SKM-1 treated with dmso at 0.1 percent for 144 hours (cell line): ENCODE measurements at regions not wholly inside any gene's neighbourhood (a gene's known extent, or its start where the extent isn't known, plus 50 kb on each side); places are given as distances from the start of the nearest gene placed in this dataset.
"Not testable (repeated sequence)": the region's sequence is repeated elsewhere in the genome, so short reads cannot be mapped to it uniquely, and the experiment has no call there.

Experiments
- DNase-seq: peaks from one replicate; lab custom pipeline; 2025; ENCODE audit not compliant: unreplicated experiment; lab: John Stamatoyannopoulos, UW

DNA sequence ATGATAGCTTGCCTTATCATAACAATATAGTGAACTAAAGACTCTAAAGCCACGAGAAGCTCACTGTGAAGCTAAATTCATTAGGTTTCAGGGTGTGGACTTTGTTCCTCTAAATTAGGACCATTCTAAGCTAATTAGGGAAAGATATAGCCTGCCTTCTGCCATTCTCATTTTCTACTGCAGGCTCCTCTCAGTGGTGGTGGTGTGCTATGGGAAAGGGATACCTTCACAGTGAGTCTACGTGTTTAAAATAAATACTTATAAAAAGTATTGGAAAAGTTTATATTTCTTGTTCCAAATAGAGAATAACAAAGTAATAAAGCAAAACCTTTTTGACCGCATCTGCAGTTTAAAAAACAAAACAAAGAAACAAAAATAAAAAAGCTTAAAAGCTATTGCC lies 327.7 kb downstream of the PAPSS1 start:
- no peak for DNase-seq

DNA sequence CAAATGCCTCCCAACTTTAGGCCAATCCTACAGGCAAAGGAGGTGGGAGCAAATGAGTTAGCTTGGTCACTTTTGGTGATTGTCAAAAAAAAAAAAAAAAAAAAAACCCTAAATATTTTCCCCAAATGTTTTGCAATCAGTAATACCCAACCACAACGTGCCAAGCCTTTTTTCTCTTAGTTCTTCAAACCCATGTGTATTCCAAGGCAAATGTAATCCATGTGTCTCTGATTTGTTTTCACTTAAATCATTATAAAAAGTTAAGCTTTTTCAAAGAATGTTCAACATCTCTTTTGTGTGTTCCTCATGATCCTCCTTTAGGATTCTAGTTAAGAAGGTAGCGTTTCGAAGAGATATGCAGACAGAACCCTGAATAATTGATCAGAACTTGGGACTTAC lies 328.4 kb downstream of the PAPSS1 start:
- DNase-seq, result no peak

DNA sequence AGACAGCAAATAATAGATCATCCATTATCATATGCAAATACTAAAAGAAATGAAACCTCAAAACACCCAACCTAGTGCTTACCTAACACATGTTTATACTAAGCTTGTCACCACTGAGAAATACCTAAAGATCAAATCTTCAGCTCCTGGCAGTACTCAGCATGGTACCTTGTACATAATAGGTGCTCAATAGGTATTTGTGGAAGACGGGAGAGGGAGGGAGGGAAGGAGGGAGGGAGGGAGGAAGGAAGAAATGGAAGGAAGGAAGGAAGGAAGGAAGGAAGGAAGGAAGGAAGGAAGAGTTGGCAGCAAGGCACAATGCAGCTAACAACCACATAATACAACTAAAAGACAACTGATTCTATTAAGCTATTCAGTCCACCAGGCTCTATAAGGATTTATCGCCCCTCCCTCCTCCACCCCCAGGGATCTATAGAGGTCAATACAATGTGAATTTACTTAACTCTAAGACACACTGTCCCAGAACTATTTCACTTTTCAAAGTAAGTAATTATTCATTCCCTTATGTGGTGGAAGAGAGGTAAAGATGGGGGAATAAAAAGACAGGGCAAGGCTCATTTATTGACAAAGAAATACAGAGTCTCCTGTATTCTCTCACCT lies 328.9 kb downstream of the PAPSS1 start:
- DNase-seq, result no peak

DNA sequence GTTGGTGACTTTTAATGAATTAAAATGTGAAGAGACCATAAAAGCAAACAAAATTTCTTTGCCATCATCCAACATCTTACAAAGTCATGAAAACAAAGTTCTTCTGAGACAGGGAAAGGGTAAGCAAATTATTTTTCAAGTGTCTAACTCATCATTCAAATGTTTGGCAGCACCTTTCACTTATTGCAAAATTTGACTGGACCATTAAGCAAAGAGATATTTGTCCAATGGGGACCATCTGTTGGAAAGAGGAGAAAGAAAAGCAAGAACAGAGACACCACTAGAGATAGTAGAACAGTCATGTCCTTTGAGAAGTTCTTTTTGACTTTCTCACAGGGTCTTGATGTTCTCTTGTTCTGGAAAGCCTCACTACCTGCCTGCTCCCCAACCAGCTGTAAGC lies 330.1 kb downstream of the PAPSS1 start:
- no peak for DNase-seq

DNA sequence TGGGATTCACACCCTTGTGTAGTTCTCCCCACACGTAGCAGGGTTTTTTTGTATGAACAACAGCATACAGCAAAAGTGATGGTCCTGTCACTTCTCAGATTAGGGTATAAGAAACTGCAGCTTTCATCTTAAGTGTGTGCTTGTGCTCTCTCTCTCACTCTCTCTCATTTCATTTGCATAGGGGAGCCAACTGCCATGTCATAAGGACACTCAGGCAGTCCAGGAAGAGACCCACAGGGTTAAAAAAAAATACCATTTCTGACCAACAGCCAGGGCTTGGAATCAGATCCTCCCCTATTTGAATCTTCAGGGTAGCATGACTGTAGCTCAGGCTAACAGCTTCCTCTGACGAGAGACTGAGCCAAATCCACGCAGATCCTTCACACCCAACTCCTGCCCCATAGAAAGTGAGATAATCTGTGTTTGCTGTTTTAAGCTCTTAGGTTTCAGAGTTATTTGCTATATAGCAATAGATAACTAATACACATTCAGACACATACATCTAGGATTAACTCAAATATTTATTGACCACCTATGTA lies 331.2 kb downstream of the PAPSS1 start:
- no peak for DNase-seq

DNA sequence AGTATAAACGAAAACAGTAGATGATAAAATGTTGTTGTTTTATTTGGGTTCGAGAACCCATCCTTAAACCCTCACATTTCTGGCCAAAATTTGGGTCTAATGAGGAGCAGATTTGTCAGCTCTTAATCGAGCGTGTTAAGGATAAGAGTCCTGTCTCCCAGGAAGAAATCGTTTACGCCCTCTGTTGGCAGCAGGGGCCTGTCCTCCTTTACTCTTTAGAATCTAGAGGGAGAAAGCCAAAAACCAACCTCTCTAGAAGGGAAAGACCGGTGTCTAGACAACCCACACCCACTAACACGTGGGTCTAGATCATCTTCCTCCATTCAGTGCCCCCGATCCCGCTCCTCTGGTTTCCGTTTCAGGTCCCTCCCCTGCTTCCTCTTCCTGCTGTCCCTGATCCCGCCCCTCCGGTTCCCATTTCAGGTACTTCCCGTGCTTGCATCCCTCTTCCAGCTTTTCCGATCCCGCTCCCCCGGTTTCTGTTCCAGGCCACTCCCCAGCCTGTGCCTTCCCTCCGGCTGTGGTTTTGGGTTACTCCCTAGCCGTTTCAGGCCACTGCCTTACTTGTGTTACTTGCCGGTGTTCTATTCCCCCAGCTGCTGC lies 339.1 kb downstream of the PAPSS1 start:
- no peak for DNase-seq

DNA sequence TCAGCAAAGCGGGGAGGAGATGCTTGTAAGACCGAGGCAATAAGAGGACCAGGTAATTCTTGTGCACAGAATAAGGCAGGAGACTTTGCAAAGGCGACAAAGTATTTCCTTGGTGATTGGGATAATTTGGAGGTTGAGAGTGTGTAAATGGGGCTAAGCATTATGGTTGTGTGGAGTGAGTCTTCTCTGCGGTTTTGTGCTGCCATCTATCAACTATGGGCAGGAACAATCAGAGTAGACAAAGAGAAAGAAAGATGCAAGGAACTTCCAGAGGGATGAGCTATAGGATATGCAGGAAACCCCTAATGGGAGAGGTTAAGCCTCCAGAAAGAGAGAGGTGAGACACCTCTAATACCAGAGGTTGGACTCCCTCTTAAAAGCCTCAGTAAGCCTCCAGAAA lies 339.8 kb downstream of the PAPSS1 start:
- no peak for DNase-seq

DNA sequence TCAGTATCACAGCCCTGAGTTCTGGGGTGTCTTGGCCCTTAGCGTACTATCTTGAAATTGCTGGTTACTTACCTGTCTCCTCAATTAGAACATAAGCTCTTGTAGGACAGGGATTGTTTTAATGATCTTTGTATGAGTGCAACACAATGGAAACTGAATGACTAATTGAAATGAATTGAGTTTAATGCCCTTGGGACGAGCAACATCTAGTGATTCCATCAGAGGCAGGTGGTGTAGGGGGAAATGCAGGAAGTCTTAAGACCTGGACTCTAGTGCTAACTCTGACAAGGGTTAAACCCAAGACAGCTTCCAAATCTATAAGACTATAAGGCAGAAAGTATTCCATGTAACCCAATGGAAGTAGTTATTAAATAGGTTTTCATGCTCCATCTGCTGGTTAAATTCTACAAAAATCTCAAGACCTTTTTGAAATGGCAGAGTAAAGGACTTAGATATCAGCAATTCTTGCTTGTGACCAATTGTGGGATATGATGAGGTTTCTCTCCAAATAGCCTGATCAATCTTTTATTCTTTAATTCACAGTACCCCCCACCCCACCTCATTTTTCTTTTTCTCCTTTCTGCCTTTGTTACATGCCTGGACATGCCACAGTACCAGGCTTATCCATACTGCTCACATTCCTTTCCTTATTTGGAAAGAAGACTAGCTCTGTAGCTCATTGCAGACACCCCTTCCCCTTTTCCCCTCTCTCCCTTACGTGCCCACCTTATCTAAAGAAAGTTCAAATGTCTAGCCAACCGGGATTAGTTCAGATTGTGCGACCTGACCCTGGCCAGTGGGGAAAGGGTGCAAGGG lies 340.8 kb downstream of the PAPSS1 start:
- DNase-seq, result no peak

DNA sequence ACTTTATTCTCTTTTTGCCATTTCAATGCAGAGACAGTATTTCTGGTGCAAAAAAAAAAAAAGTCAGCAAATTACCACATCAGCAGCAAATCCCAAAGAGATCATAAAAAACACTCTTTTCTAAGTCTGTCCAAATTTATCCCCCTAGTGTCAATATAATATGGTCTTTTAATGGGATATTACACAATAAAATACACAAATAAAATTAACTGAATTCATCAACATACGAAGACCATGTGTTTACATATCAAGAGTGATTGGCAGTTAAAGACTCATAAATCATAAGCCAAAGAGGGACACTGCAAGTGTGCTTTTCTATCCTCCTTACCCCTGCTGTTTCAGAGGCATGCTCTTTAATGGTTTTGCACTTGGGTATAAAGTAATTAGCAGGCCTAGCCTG lies 340.2 kb upstream of the DKK2 start:
- DNase-seq, result no peak

DNA sequence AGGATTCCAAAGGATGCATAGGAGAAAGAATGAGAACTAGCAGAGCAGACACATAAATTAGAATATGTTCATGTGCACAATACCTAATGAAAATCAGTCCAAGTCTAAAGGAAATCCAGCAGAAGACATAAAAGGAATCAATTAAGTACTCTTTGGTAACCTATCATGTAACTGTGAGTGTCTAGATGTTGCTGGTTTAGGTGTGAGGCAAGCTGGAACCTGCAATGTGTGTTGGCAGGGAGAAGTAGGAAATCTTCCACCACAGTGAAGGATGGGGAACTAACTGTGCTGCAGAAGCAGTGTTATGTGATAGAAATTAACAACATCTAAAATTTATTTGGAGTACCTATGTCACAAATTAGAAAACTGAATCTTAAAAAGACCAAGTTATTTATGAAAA lies 330.8 kb upstream of the DKK2 start:
- DNase-seq, result no peak

DNA sequence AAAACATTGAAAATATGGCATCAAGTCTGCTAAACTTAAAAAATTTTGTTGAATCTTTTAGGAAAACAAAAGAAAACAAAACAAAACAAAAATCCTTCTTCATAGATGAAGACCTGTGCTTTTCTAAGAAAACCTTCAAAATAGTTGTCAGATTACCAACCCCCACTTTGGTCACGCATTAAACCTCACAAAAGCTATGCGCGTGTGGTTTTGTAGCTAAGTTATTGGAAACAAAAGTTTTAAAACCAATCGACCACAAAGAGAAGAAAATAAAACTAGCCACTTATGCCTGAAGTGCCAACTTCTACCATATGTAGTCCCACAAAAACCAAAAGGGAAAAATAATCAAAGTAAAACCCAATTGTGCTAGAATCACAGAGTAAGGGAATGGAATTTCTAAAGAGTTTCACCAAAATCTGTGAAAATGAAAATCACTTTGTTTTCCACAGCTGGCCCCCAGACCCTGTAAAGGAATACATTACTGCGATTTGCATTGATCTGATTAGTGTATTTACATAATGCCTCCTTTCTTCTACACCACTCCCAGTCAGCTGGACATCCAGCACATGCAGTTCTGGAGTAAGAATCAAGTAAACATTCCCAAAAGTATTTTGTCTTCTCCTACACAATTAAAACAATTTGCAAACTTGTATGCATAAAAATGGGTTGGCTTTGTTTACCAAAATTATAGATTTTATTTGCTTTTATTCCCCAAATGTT lies 330.1 kb upstream of the DKK2 start:
- no peak for DNase-seq

DNA sequence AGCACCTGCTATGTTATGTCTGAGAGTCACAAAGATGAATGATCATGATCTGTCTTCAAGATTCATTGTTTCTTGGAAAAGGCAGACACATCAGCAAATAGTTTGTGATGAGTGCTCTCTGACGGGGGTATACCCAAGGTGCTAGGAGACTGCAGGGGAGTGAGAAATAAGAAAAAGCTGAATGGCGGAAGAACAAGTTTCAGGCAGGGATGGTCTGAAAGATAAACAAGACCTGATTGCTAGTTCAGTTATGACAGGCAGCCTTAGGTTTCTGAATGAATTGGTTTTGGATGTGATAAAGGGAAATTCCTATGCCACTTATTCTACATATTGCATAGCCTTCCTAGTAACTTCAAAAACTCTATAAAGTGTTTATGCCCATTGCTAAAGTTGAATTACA lies 327.0 kb upstream of the DKK2 start:
- no peak for DNase-seq

DNA sequence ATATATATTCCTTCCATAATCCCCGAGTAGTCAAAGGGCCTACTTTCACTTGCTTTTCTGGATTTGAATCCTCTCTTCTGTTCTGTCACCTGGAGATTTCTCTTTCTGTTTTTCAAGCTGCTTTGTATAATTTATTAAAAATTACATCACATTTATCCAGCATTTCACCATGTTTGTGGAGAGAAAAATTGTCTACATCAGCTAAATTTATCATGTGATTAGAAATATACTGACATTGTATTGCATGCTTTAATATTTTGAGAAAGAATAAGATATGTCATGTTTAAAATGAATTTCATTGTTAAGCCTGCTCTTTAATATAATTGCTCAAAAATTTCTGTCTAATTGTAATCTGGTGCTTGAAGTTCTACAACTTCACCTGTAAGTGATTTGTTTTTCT lies 323.1 kb upstream of the DKK2 start:
- no peak for DNase-seq

DNA sequence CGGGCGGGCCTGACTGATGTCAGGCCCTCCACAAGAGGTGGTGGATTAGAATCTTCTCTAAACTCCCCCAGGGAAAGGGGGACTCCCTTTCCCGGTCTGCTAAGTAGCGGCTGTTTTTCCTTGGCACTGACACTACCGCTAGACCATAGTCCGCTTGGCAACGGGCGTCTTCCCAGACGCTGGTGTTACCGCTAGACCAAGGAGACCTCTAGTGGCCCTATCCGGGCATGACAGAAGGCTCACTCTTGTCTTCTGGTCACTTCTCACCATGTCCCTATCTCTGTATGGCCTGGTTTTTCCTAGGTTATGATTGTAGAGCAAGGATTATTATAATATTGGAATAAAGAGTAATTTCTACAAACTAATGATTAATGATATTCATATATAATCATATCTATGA lies 318.2 kb upstream of the DKK2 start:
- DNase-seq, result not testable (repeated sequence)

DNA sequence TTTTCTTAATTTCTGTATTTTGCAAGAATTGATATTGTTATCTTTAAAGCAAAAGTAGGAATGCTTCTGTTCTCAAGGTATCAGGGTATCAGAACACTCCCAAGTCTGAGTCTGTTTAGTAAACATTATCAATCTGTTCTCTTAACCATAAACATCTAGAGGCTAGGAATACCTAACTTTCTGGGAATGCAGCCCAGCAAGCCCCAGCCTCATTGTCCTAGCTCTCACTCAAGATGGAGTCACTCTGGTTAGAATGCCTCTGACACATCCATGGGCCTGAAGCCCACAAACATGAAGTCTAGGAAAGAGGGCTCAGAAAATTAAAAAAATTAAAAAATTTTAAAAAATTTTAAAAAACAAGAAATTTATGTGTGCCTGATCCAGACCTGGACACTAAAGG lies 315.1 kb upstream of the DKK2 start:
- DNase-seq, result no peak

DNA sequence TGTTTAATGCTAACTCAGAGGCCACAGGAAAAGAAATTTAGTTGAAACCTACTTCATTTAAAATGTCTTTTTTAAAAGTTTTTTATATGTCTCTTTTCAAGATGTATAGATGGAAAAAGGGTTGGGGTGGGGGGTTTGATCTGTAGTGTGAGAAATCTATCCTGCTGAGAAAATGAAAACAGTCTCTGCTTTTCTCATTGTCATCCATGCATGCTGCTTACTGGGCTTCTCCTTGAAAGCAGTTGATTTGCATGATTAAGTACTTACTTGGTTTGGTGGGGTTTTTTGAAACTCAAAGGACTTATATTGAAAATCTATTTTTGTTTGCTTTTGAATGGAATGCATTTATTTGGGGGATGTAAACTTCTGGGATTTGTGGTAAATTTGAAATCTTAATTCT lies 313.6 kb upstream of the DKK2 start:
- no peak for DNase-seq

DNA sequence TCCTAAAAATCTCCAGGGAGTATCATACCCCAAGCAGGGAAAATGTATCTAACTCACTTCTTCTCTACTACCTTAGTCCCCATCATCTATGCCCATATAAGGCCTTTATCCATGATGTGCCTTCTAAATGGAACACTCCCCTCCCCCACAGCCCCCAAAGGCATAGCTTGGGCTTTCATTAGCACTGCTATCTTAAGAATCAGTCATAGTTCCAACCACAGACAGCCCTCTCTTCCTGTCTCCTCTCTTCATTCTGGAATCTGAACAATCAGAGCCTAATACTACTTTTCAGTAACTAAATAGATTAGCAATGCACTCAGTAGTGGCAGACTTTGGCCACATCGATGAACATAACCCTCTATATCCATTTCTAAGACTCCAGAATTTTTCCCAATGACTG lies 313.2 kb upstream of the DKK2 start:
- no peak for DNase-seq

DNA sequence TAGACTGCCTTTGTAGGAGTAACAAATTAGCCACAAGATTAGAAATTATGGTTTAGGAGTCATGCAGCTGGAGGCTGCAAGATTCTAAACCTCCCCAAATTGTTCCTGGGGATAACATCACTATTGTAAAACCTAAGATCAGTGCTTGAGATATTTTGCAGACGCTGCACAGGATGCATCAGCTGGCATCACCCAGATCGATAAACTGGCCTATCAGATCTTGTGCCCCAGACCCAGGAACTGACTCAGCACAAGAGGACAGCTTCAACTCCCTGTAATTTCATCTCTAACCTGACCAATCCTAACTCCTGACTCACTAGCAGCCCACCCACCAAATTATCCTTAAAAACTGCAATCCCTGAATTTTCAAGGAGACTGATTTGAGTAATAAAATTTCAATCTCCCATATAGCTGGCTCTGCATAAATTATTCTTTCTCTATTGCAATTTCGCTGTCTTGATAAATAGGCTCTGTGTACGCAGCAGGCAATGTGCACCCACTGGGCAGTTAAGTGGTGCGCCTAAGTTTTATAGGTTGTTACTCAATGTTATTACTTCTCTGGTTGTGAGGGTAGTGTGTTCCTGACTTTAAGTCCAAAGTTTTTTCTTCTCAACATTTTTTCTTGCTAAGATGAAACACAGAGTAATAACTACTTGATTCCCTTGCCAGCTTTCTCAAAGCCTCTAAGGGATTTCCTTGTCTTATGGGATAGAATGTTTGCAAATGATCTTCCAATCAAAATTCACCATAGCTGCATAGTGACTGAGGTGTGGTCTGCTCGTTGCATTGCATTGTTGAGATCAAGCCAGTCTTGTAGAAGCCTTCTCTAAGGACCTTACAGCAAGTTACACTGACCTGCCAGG lies 312.3 kb upstream of the DKK2 start:
- DNase-seq, result no peak

DNA sequence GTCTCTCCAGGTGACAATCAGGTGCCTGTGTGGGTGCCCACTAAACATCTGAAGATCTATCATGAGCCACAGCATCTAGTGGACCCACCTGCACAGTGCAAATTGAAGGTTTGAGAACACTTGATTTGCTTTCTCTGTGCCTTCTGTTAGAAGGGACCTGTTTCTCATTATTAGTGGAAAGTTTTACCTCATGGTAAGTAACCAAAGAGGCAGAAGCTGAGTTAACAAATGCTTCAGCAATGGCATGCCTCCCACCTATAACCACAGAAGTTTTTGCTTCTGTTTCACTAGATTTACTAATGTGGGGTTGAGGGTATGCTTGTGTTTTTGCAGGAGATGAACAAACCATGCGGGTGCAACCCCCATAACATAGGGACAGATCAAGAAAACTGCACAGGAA lies 297.4 kb upstream of the DKK2 start:
- no peak for DNase-seq

DNA sequence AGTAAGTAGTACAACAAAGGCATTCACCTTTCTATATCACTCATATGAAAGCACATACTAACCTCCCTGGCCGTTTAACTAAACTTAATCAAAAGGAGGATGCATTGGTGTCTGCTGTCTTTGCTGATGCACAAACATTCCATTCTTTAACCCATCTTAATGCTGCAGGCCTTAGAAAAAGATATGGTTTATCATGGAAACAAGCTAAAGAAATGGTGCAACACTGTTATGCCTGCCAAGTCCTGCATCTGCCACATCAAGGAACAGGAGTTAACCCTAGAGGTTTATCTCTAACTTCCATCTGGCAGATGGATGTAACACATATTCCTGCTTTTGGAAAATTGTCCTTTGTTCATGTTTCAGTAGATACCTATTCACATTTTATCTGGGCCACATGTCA lies 296.5 kb upstream of the DKK2 start:
- DNase-seq, result not testable (repeated sequence)

DNA sequence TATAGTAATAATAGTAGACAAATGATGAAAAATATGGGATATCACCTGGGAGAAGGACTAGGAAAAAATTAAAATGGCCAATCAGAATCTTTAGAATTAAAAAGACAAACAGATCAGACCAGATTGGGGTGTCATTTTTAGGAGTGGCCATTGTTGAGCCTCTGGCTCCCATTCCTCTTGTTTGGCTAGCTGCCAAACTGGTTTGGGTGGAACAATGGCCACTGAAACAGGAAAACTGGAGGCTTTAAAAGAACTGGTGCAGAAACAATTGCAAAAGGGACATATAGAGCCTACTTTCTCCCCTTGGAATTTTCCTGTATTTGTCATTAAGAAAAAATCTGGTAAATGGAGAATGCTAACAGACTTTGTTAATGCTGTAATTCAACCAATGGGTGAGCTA lies 294.8 kb upstream of the DKK2 start:
- no peak for DNase-seq
